Panc1 (cell line): ENCODE measurements at regions not wholly inside any gene's neighbourhood (a gene's known extent, or its start where the extent isn't known, plus 50 kb on each side); places are given as distances from the start of the nearest gene placed in this dataset. TPM values are rescaled to one million over a fixed set of nuclear protein-coding genes. Genes with fewer than 3 reads are reported as not detected.

Experiments
- ATAC-seq: fragments of 200-7000 bp; cut with Tn5 transposase; 2 replicates; pipeline ENCODE4 v1.9.1; 2020; ENCODE audit warnings: mild to moderate bottlenecking, moderate library complexity
- BruUV-seq: library from RNA; stranded (reverse); fragments of 400-500 nt; replicated peaks from 2 replicates; lab custom pipeline; 2021; lab: Mats Ljungman, UMichigan
- CTCF ChIA-PET: fragments of 300-600 bp; sonication (Branson Sonifier 250); formaldehyde crosslinking; loops from one replicate; lab custom pipeline; 2022; ENCODE audit warnings: antibody characterized with exemption; lab: Charles Lee
- POLR2A ChIA-PET: fragments of 300-600 bp; sonication (Branson Sonifier 250); formaldehyde crosslinking; loops from one replicate; lab custom pipeline; 2022; ENCODE audit warnings: antibody characterized with exemption; lab: Charles Lee
- DNase-seq: peaks from one replicate; pipeline ENCODE4 v3.0.0-alpha.2; 2010; ENCODE audit warnings: low read depth, low spot score
- H3K27ac ChIP-seq: 2 replicates; pipeline ENCODE4 v1.5.1; 2011; ENCODE audit warnings: mild to moderate bottlenecking, low read length, inconsistent platforms
- H3K27me3 ChIP-seq: fragments of 200-500 bp; sonication (Bioruptor generic); 2 replicates; pipeline ENCODE4 v1.6.0; 2014; ENCODE audit warnings: low read length, inconsistent platforms; ENCODE audit not compliant: control insufficient read depth, insufficient read depth
- H3K36me3 ChIP-seq: fragments of 200-500 bp; sonication (Bioruptor generic); 2 replicates; pipeline ENCODE4 v1.5.1; 2014; ENCODE audit warnings: inconsistent platforms, mild to moderate bottlenecking, low read length, moderate library complexity; ENCODE audit not compliant: control insufficient read depth, insufficient read depth
- H3K4me1 ChIP-seq: 2 replicates; pipeline ENCODE4 v1.5.1; 2011; ENCODE audit warnings: inconsistent platforms, mild to moderate bottlenecking, low read length, moderate library complexity; ENCODE audit not compliant: control insufficient read depth, insufficient read depth
- H3K4me3 ChIP-seq, 2 experiments: 2 replicates each; pipeline ENCODE4 v1.5.1; 2011 to 2012; ENCODE audit warnings: low read depth in 2 of 2, low read length in 2 of 2, mild to moderate bottlenecking in 2 of 2, inconsistent platforms in 1 of 2, moderate library complexity in 1 of 2
- H3K9me3 ChIP-seq: fragments of 200-500 bp; sonication (Bioruptor generic); 2 replicates; pipeline ENCODE4 v1.5.1; 2014; ENCODE audit warnings: low read depth, mild to moderate bottlenecking, inconsistent platforms, low read length, moderate library complexity; ENCODE audit not compliant: control insufficient read depth, insufficient read depth
- POLR2AphosphoS5 ChIP-seq: IDR thresholded peaks from 2 replicates; pipeline ENCODE4 v1.6.1; 2012; ENCODE audit warnings: mild to moderate bottlenecking, low read depth, low read length, moderate library complexity
- REST ChIP-seq, 2 experiments: IDR thresholded peaks; 2 replicates each; pipeline ENCODE4 v1.6.1; 2011 to 2012; ENCODE audit warnings: low read depth in 2 of 2, control low read depth in 1 of 2, low read length in 1 of 2, mild to moderate bottlenecking in 1 of 2, moderate library complexity in 1 of 2; ENCODE audit not compliant: insufficient read depth in 1 of 2
- TCF7L2 ChIP-seq: IDR thresholded peaks from 2 replicates; pipeline ENCODE4 v1.6.1; 2011; ENCODE audit warnings: mild to moderate bottlenecking, low read depth, low read length, inconsistent platforms
- in situ Hi-C: cut with HindIII; loops from 2 replicates; pipeline ENCODE4 v1.10.0; 2016; ENCODE audit warnings: low sequenced_read_pairs, low pct_unique_long_range_greater_than_20kb
- intact Hi-C: fragments of 100-400 bp; cut with micrococcal nuclease; formaldehyde crosslinking; loops from one replicate; pipeline ENCODE4 v1.10.0; 2022; ENCODE audit not compliant: unreplicated experiment
- microRNA-seq: library from miRNA; unstranded; fragments of <30 nt; microRNA quantifications from one replicate; pipeline ENCODE4 v1.1.0, GENCODE V29; 2020; ENCODE audit not compliant: unreplicated experiment

GRCh38 chr1:97976801-97977200 lies 56.0 kb upstream of the DPYD start:
- Histone ChIP-seq H3K4me1 (no peaks in the 10 kb centered on the region), H3K27me3 (no peaks in the 10 kb centered on the region)

More at GRCh38 chr1:97976801-97977200, 56.0 kb upstream of the DPYD start:
- CTCF ChIA-PET = no interaction called here
- POLR2A ChIA-PET = no interaction called here
- Histone ChIP-seq H3K4me3 (no peak overlapping the region), H3K27ac (no peak overlapping the region), H3K36me3 (no peaks in the 10 kb centered on the region), H3K9me3 (no peaks in the 10 kb centered on the region)
- TF ChIP-seq POLR2AphosphoS5 (no peak), REST (IDR thresholded peaks at IDR 0.05; ENCODE audit: insufficient read depth in 1 of 2, low read depth in 2 of 2, low read length in 1 of 2) (no peak), TCF7L2 (no peak)
- intact Hi-C loops (no loop called here), in situ Hi-C loops (no loop called here)
- BruUV-seq = no TSS peak
- ATAC-seq (no peak), DNase-seq (no peak)

Small RNA genes in the stretch of these regions (microRNA-seq; reads per million reads assigned to microRNA genes)
- not detected for gene MIR2682
